NCI-H187 (cell line): ENCODE measurements at regions not wholly inside any gene's neighbourhood (a gene's known extent, or its start where the extent isn't known, plus 50 kb on each side); places are given as distances from the start of the nearest gene placed in this dataset.

Experiments
- DNase-seq, 2 experiments: peaks; one replicate each; lab custom pipeline; 2025; lab: John Stamatoyannopoulos, UW

- DNase-seq, result no peak
Measured at GRCh38 chr2:157933160-157933920, 57.2 kb upstream of the ACVR1 start.

- DNase-seq, result no peak
Measured at GRCh38 chr2:157932480-157933159, 56.5 kb upstream of the ACVR1 start.

GRCh38 chr2:157931542-157931941 is 55.4 kb upstream of the ACVR1 start:
- no peak for DNase-seq

- no peak for DNase-seq
Measured at GRCh38 chr2:157930728-157931127, 54.6 kb upstream of the ACVR1 start.

GRCh38 chr2:157929871-157930667 is 53.9 kb upstream of the ACVR1 start:
- no peak for DNase-seq

- no peak for DNase-seq
Measured at GRCh38 chr2:157928372-157928771, 52.2 kb upstream of the ACVR1 start.

GRCh38 chr2:157927155-157927554 is 51.0 kb upstream of the ACVR1 start:
- no peak for DNase-seq
